NCI-H187 (cell line): ENCODE measurements at regions not wholly inside any gene's neighbourhood (a gene's known extent, or its start where the extent isn't known, plus 50 kb on each side); places are given as distances from the start of the nearest gene placed in this dataset.
"Not testable (repeated sequence)": the region's sequence is repeated elsewhere in the genome, so short reads cannot be mapped to it uniquely, and the experiment has no call there.

Experiments
- DNase-seq, 2 experiments: peaks; one replicate each; lab custom pipeline; 2025; lab: John Stamatoyannopoulos, UW

DNA sequence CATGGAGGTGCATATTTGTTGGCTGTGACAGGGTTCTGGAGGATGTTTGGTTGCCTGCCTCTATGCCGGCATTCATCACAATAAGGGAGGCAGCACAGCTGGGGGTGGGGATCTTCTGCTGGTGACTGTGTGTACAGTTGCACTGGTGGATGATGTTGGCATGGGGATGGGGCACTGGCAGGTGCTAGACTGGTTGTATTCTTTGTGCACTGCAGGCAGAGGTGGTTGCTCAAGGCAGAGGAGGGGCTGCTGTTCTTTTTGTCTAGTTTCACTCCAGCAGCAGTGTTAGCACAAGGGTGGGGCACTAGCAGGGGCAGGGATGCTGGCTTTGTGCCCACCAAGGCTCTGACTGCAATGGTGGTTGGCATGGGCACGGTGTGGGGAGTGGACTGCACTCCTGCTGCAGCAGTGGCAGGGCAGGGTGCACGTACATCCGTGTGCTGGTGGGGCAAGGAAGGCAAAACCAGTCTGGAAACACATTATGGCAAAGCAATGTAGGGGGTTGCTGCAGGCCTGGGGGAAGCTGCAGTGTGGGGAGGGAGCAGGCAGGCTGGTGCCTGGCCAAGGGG lies 69.3 kb downstream of the ISOC1 start:
- no peak for DNase-seq

DNA sequence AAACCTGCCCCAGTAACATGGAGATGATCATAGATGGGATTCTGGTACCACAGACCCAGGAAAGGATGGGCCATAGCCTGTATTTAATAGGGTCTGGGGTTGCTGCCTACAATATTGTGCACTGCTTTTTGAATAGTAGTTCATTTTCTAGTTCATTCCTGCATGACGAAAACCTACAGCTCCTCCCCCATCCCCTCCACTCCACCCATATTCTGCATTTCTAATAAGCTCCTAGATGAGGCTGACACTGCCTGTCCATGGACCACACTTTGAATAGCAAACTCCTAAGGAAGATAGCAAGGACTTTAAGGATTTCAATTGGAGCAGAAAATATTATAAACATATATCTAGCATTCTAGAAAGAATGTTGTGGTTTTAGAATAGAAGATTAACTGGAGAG lies 75.5 kb downstream of the ISOC1 start:
- no peak for DNase-seq

DNA sequence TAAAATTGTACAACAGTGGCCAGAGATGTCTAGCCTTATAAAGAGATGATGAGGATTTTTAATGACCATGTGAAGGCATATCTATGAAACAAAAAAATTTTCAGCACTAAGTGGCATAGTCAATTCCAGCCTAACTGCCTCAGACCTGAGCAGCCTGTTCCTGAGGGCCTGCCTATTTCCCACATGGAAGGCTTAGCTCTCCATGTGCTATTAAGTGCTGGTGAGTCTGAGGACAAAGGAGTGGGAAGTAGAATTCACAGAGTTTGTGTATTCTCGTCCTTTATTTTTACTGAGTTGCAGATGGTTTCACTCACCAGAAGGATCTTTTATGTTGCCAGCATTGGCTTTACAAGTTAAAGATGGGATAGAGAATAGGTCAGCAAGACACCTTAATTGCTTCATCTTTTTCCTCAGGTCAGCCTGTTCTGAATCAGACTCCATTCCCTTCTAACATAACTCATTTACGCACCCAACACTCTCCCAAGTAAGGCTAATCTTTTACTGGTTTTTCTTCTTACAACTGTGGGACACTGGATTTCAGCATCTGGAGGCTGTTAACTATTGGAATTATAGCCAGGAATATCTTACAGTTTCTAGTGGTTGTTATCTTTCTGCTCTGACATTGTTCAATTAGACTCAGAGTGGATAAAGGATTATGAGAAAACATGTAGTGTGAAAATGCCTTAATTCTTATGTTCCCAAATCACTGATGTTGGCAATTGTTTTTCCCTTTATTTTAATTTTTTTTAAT lies 76.8 kb downstream of the ISOC1 start:
- no peak for DNase-seq

DNA sequence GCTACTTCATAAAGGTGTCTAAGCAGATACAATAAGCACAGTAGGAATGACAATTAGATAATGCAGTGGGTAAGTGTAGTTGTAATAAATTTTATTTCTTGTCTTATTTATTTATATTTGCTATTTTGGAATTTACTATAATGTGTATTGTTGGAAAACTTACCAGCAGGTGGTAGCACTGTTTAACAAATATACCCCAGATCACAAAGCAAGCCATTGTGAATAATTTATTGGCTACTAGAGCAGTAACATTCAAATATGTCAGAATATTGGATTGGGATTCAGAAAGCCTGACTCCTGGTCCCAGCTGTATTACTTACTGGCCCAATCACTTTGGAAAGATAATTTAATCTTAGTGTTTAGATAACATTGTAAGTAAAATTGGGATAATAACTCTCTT lies 78.0 kb downstream of the ISOC1 start:
- DNase-seq = no peak

DNA sequence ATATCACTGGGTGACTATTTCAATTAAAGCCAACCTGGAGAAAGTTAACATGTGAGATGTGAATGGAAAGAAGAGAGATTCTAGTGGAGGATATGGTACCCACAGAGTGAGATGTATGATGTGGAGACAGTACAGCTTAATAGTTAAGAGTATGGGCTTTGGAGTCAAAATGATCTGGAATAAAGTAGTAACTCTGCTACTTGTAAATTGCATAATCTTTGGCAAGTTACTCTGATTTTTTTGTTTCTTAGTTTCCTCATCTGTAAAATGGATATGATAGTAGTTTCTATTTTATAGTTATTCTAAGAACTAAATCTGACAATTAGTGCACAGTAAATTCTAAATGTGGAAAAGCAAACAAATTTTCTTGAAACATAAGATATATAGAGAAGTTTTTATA lies 79.2 kb downstream of the ISOC1 start:
- no peak for DNase-seq

DNA sequence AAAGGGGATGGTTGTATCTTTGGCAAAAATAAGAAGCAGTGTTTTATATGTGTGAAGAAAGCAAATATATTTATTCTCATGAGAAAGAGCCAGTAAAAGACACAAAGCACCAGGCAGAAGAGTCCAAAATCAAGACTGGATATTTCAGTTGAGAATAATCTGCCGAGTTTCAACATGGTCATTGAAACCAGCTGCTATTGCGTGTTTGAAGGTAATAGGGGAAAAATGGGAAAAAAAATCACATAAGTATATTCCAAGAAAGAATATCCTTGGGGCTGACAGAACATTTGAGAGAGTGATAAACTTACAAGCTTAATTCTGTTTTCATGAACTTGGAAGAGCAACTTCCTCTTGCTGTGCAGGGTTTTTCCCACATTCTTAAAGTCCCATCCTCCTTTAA lies 79.9 kb downstream of the ISOC1 start:
- no peak for DNase-seq

DNA sequence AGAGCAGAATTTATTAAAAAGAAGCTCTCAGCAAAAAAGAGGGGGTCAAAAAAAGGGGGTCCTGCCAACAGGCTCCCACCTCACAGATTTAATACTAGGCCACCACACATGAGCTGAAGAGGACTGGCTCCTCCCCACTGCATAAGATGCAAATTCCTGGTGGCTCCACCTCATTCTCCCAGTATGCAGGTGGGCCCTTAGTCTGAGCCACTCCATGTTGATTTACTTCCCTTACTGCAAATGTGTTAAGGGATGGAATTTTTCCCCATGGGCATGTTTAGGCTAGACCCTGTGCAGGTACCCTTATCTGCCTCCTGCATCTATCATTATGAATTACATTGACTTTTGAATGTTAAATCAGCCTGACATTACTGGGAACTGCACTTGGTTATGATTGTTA lies 82.9 kb downstream of the ISOC1 start:
- no peak for DNase-seq

DNA sequence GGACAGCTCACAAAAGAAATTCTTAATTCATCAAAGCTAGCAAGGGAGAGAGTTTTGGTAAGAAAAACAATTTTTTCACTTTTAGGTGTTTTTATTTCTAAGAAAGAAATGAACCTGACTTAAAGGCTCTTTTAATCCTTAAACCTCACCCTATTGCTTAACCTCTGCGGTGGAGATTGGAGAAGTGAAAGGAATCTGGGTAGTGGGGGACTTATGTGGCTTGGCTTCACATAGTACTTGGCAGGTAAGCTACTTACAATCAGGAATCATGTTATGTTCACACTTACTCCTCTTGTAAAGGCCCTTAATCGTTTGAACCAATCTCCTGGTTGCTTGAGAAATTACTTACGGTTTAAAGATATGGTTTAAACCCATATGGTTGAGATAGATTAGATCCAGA lies 104.8 kb downstream of the ISOC1 start:
- DNase-seq = no peak

DNA sequence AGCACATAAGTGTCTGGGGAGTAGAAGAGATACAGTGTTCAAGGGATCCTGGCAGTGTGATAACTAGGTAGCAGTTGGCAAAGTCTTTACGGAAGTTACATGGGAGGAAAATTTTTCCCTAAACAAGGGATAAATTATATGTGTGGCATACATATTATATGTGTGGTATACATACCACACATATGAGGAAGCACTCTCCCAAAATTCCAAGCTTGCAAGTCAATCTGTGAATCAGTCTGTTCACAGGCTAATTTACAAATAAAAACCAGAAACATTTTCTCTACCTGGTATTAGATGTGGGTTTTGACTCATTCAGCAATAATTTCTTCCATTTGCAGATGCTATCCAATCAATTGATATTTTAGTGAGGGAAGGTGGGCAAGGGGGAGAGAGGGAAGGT lies 110.0 kb downstream of the ISOC1 start:
- DNase-seq = no peak

DNA sequence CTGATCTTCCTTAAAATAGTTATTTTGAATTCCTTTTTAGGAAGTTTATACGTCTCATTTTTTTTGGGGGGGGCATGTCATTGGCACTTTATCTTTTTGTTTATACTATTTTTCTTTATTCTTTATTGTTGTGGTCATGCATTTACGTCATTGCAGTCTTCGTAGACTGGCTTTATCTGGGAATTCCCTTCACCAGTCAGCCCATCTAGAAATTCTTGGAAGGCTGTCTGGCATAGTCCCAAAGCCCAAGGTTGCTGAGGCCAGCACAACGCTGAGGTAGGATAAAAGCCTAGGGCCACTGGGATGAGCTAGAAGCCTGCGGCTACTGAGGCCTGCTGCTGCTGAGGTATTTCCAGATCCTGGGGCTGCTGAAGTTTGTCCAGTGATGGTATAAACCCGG lies 121.5 kb downstream of the ISOC1 start:
- no peak for DNase-seq

DNA sequence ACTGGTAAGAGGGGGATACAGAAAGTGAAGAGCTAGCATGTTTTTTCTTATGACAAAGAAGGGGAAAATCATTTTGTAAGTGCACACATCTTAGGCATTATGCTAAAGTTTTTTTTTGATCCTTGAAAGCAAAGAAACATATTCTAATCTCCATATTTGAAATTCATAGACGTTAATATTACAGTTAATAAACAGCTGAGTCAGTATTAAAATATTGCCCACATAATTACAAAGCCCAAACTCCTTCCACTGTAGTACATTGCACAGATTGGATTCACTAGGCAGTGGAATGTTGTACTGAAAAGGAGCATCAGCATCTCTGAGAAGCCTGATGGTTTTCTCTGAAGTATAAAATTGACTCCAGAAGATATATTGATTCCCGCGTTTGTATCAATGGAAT lies 122.6 kb downstream of the ISOC1 start:
- no peak for DNase-seq

DNA sequence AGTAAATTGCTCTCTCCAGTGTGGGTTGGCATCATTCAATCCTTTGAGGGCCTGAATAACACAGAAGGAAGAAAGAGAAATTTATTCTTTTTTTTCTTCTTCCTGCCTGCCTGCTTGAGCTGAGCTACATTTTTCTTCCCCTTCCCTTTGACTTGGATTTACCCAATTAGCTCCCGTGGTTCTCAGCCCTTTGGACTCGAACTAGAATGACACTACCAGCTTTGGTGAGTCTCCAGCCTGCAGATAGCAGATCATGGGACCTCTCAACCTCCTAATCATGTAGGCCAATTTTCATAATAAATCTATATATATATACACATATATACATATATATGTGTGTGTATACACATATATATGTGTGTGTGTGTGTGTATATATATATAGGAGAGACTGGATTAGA lies 128.6 kb downstream of the ISOC1 start:
- no peak for DNase-seq

DNA sequence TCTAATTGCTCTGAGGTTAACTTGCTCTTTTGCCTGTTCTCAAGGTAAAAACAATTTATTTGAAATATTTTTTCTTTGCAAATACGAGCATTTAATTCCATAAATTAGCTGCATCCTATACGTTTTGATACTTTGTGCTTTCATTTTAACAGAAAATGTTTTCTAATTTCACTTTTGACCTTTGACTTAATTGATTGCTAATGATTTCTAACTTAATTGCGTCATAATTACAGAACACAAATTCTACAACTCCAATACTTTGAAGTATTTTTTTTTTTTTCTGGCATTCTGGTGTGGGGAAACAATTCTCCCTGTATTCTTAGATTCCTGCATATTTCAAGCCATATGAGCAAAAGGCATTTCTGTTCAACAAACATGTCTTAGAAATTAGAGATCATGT lies 134.0 kb downstream of the ISOC1 start:
- DNase-seq = no peak

DNA sequence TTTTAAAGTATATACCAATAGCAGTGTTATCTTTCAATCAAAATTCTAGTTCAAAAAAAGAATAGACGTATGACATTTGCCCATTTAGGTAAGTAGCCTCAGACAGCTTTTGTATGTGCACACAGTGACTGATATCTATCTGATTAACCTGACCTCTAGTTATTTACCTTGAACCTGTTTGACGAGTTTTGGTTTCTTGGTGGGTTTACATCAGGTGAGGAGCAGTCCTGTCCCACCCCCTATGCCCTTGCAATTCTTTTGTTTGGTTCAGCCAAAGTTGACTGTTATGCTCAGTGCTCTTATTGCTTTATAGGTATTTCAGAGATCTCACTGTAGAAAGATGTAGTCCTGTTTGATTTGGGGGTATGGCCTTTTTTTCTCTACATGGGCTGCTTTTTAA lies 147.2 kb downstream of the ISOC1 start:
- DNase-seq = no peak

DNA sequence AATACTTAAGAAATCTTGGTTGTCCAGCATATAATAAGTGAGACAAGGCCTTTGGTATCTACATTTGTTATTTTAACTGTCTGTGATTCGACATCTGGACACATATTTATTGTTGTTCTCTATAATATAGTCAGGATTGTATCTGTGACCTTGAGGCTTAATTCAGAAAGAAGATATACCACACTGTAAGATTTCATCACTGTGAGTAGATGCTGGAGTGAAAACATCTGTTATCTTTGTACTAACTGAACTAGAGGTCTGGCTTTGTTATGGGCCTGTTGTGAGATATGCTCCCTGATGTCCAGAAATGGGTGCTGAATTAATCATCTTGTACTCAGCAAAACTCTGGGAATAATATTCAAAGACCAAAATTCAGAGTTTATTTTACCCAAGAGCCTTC lies 148.5 kb downstream of the ISOC1 start:
- no peak for DNase-seq

DNA sequence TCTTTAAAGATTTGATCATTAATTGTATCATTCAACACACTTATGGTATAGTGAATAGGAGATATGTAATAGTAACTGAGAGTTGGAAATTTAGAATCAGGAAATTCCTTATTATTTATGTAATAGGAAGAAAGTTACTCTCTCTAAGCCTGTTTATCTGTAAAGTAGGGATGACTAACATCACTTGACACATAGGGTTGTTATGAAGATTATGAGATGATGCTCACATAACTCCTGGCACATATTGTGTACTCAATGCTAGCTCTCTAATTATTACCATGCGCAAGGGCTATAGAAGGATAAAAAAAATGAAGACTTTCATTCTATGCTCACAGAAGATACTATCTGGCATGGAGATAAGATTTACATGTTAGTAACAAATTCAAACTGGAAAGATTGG lies 149.9 kb downstream of the ISOC1 start:
- no peak for DNase-seq

DNA sequence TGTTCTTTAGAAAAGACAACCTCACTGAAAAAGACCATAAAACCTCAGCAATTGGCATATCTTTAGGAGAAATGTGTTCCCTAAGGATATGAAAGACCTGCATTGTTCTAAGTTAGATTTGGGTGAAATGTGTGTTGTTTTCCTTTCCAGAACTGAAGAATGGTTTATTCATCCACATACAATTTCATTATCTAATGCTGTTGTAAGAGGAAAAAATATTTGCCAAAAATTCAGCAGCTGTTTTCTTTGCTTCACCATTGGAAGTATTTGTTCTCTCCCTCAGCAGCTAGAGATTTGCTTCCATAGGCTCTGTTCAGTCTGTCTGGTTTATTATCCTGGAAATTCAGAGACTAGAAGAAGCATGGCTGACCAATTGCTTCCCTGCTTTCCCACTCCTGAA lies 150.9 kb downstream of the ISOC1 start:
- DNase-seq = no peak

DNA sequence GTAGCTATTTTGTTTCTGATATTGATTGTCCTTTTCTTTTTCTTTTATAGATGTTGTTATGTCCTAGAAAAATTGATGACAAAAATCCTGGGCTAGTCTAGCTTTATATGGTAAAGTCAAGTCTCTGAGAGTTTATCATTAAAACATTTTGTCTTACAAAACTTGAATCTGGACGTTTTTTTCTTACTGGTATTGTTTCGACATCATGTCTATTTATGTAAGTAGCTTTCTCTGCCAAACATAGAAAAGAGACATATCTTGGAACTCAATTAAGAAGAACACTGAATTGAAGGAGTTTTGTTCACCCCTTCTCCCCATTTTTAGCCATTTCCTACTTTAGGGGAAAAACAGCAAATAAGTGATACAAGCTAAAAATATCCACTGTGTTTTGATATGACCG lies 151.5 kb downstream of the ISOC1 start:
- DNase-seq = no peak

DNA sequence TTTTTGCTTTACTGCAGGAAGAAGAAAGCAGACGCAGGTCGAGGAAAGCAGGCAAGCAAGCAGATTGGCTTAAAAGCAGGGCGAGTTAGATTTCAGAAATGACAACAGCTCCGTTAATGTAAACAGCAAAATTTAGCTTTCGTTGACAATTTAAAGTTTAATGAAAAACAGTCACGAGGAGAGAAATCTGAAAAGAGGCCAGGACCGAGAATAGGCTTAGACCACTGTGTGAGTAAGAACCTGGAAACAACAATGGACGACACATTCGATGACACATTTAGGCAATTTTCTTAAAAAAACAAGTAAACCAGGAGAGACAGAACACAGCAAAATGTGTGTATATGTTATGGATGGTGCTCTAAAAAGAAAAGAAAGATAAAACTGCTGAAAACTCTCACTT lies 155.3 kb downstream of the ISOC1 start:
- DNase-seq = no peak

DNA sequence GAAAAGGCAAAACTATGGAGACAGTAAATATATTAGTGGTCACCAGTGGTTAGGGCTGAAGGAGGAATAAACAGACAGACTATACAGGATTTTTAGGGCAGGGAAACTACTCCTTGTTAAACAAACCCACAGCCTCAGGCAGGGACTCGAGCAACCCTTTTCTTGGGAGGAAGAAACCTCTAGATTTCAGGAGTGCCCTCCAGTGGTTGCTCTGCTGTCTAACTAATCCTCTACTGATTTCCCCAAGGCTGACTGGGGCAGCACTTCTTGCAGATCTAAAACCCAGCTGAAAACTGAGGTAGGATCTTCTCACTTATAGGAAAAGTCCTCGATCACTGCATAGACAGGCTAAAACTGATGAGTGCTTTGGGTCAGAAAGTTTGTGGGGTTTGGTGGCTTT lies 176.8 kb downstream of the ISOC1 start:
- DNase-seq = no peak

DNA sequence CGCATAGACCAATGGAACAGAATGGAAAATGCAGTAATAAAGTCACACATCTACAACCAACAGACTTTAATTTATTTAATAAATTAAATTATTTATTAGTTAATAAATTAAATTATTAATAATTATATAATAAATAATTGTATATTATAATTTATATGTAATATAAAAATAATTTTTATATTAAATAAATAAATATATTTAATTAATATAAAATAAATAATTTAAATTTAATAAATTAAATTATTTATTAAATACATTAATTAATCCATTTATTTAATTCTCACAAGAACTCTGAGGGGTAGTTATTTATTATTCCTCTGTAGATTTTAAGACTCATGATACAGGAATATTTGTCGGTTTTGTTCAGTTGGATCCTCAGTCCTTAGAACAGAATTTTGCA lies 176.1 kb upstream of the ADAMTS19 start:
- DNase-seq = no peak

DNA sequence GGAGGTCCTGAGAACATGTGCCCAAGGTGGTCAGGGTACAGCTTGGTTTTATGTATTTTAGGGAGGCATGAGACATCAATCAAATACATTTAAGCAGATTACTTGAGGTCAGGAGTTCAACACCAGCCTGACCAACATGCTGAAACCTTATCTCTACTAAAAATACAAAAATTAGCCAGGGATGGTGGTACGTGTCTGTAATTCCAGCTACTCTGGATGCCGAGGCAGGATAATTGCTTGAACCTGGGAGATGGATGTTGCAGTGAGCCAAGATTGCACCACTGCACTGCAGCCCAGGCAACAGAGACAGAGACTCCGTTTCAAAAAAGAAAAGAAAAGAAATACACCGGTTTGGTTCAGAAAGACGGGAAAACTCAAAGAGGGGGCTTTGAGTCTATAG lies 165.9 kb upstream of the ADAMTS19 start:
- DNase-seq = not testable (repeated sequence)

DNA sequence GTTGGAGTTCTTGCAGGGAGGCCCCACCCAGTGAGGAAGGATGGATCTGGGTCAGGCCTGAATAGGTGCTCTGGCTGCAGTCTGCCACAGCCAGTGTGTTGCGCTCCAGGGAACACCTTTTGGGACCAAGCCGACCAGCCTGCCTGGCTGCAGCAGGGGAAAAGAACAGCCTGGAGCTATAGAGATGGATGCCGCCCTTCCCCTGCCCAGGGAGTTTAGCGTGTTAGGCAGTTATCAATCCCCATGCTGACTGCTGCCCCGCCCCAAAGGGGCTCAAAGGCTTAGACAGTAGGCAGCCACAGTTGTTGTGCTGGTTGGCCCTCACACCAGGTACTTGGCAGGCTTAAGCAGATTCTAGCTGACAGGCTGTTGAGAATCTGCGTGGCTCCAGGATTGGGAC lies 153.4 kb upstream of the ADAMTS19 start:
- no peak for DNase-seq

DNA sequence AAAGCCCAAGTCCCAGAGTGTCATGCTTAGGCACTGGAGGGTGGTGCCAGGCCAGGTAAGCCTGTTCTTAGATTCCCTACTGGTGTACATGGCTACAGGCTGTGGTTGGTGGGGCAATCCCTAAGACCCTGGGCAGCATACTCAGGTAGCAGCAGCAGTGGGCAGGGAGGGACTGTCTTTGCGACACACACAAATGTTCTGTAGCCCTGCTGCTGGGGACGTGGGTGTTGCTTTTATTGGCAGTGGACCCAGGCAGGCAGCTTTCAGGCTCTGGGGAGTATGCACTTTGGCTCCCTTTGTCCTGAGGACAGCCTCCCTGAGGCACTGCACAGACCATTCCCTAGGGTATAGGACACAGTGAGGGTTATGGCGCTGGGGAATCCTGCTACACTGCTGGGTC lies 137.1 kb upstream of the ADAMTS19 start:
- DNase-seq = no peak
